Ovary (tissue), 3 donors: ENCODE measurements at regions not wholly inside any gene's neighbourhood (a gene's known extent, or its start where the extent isn't known, plus 50 kb on each side); places are given as distances from the start of the nearest gene placed in this dataset.

Source experiments
- CTCF ChIP-seq, 3 donors: fragments of 450-650 bp in 2 of 3; fragments of 200-600 bp in 1 of 3; IDR thresholded peaks; one replicate each; pipeline versions ENCODE4 v1.5.1 to v1.8.0; 2016 to 2022; ENCODE audit warnings: antibody characterized with exemption in 3 of 3, mild to moderate bottlenecking in 1 of 3
- EP300 ChIP-seq: sonication (generic); formaldehyde crosslinking; IDR thresholded peaks from one replicate; pipeline ENCODE4 v1.6.1; 2017; ENCODE audit warnings: antibody characterized with exemption
- POLR2A ChIP-seq: fragments of 450-650 bp; IDR thresholded peaks from one replicate; pipeline ENCODE4 v1.6.1; 2017; ENCODE audit warnings: antibody characterized with exemption, mild to moderate bottlenecking, moderate library complexity
- donor health status: DM: no; HTN: no; CAD: no.

GRCh38 chr10:44013981-44014380, 365.3 kb upstream of the ZNF32 start:
- TF ChIP-seq CTCF (IDR thresholded peaks at IDR 0.05) (no peak), POLR2A (no peak), EP300 (no peak)
